CD14-positive monocyte (primary cell): ENCODE measurements at regions not wholly inside any gene's neighbourhood (a gene's known extent, or its start where the extent isn't known, plus 50 kb on each side); places are given as distances from the start of the nearest gene placed in this dataset.

Experiments used
- DNase-seq, 3 donors: peaks; one replicate each; pipeline ENCODE4 v3.0.0-alpha.2; 2011 to 2022
- H2AFZ ChIP-seq: 2 replicates; pipeline ENCODE4 v1.6.0; 2012; ENCODE audit warnings: mild to moderate bottlenecking, low read depth, low read length, inconsistent platforms; ENCODE audit not compliant: insufficient read depth, poor library complexity, severe bottlenecking
- H3K27ac ChIP-seq, 2 donors: 1 replicate in 1 of 2; 2 replicates in 1 of 2; pipeline ENCODE4 v1.5.1; 2012 to 2013; ENCODE audit warnings: low read length in 2 of 2, control low read depth in 1 of 2, inconsistent platforms in 1 of 2, low read depth in 1 of 2, mild to moderate bottlenecking in 1 of 2
- H3K27me3 ChIP-seq, 2 donors: one replicate each; pipeline versions ENCODE4 v1.6.0 to v1.6.1; 2011 to 2013; ENCODE audit warnings: low read length in 2 of 2; ENCODE audit not compliant: control insufficient read depth in 2 of 2, insufficient read depth in 2 of 2
- H3K36me3 ChIP-seq, 2 donors: replicated peaks in 1 of 2; 1 replicate in 1 of 2; 2 replicates in 1 of 2; pipeline versions ENCODE4 v1.5.1 to v1.6.1; 2012 to 2013; ENCODE audit warnings: low read length in 2 of 2, control low read depth in 1 of 2, inconsistent platforms in 1 of 2, mild to moderate bottlenecking in 1 of 2; ENCODE audit not compliant: insufficient read depth in 2 of 2, control insufficient read depth in 1 of 2
- H3K4me1 ChIP-seq, 2 donors: 1 replicate in 1 of 2; 2 replicates in 1 of 2; pipeline versions ENCODE4 v1.5.1 to v1.6.1; 2012 to 2013; ENCODE audit warnings: low read length in 2 of 2, control low read depth in 1 of 2, inconsistent platforms in 1 of 2, mild to moderate bottlenecking in 1 of 2, moderate library complexity in 1 of 2; ENCODE audit not compliant: insufficient read depth in 2 of 2, control insufficient read depth in 1 of 2
- H3K4me2 ChIP-seq: replicated peaks from 2 replicates; pipeline ENCODE3; 2012; ENCODE audit warnings: low read length, moderate library complexity, mild to moderate bottlenecking; ENCODE audit not compliant: poor library complexity, severe bottlenecking; ENCODE audit errors: extremely low read depth
- H3K4me3 ChIP-seq, 3 experiments: fragments of 200-600 bp in 1 of 3; sonication (generic) in 1 of 3; replicated peaks in 1 of 3; 1 replicate in 2 of 3; 2 replicates in 1 of 3; pipeline ENCODE4 v1.5.1; 2011 to 2013; ENCODE audit warnings: low read length in 3 of 3, mild to moderate bottlenecking in 3 of 3, control low read depth in 2 of 3, low read depth in 2 of 3, inconsistent platforms in 1 of 3, moderate library complexity in 1 of 3
- H3K79me2 ChIP-seq: 2 replicates; pipeline ENCODE4 v1.6.0; 2012; ENCODE audit warnings: mild to moderate bottlenecking, control low read depth, inconsistent platforms, low read length, moderate library complexity; ENCODE audit not compliant: insufficient read depth
- H3K9ac ChIP-seq: 2 replicates; pipeline ENCODE4 v1.6.0; 2017; ENCODE audit warnings: low read length, mild to moderate bottlenecking; ENCODE audit not compliant: insufficient read depth, poor library complexity, severe bottlenecking
- H3K9me3 ChIP-seq, 2 donors: replicated peaks in 1 of 2; 1 replicate in 1 of 2; 2 replicates in 1 of 2; pipeline versions ENCODE4 v1.5.1 to v1.6.1; 2012 to 2013; ENCODE audit warnings: low read length in 2 of 2, control low read depth in 1 of 2; ENCODE audit not compliant: control insufficient read depth in 1 of 2, insufficient read depth in 1 of 2
- H4K20me1 ChIP-seq: 2 replicates; pipeline ENCODE4 v1.6.0; 2012; ENCODE audit warnings: mild to moderate bottlenecking, low read length, control low read depth, moderate library complexity; ENCODE audit not compliant: insufficient read depth
- H3K27ac Mint-ChIP-seq, 7 donors: one replicate each; pipeline ENCODE4 v1.8.0; 2020; ENCODE audit warnings: mild to moderate bottlenecking in 7 of 7, mixed read lengths in 7 of 7, moderate library complexity in 6 of 7, inconsistent platforms in 2 of 7
- H3K27me3 Mint-ChIP-seq, 3 donors: one replicate each; pipeline ENCODE4 v1.8.0; 2021 to 2022; ENCODE audit warnings: low read depth in 3 of 3, mild to moderate bottlenecking in 3 of 3, mixed read lengths in 3 of 3, moderate library complexity in 3 of 3, inconsistent platforms in 1 of 3
- H3K36me3 Mint-ChIP-seq, 2 donors: one replicate each; pipeline ENCODE4 v1.8.0; 2020; ENCODE audit warnings: mixed read lengths in 2 of 2, inconsistent platforms in 1 of 2, mild to moderate bottlenecking in 1 of 2
- H3K4me1 Mint-ChIP-seq: one replicate; pipeline ENCODE4 v1.8.0; 2020; ENCODE audit warnings: mild to moderate bottlenecking, mixed read lengths
- H3K4me3 Mint-ChIP-seq, 2 donors: one replicate each; pipeline ENCODE4 v1.8.0; 2020; ENCODE audit warnings: mild to moderate bottlenecking in 2 of 2, mixed read lengths in 2 of 2, moderate library complexity in 1 of 2
- H3K9me3 Mint-ChIP-seq, 7 donors: one replicate each; pipeline ENCODE4 v1.8.0; 2020 to 2022; ENCODE audit warnings: mixed read lengths in 7 of 7, mild to moderate bottlenecking in 6 of 7, moderate library complexity in 6 of 7, inconsistent platforms in 2 of 7
- CTCF ChIP-seq: fragments of 200-600 bp; IDR thresholded peaks from one replicate; pipeline ENCODE4 v1.8.0; 2022; ENCODE audit warnings: antibody characterized with exemption, mild to moderate bottlenecking
- WGBS: methylation state at CpG from one replicate; pipeline ENCODE4 v1.1.5; 2013; ENCODE audit warnings: missing lambda C conversion rate; ENCODE audit not compliant: insufficient coverage; 5-methylcytosine and 5-hydroxymethylcytosine counted together
- intact Hi-C, 2 donors: fragments of 100-400 bp; cut with micrococcal nuclease; formaldehyde crosslinking; loops; one replicate each; pipeline versions ENCODE4 v1.15.0 to v1.15.1; 2023

- H3K27ac Mint-ChIP-seq, result no peak overlapping the region
- no peak overlapping the region for H3K4me3 Mint-ChIP-seq
- Histone ChIP-seq H2AFZ (no peak overlapping the region), H3K27ac (no peak overlapping the region), H3K9ac (no peak overlapping the region), H3K4me2 (no peak overlapping the region), H3K79me2 (no peaks in the 10 kb centered on the region), H3K9me3 (peaks cover 0 to 12% of the 10 kb centered on the region in 2 donors), H3K4me1 (no peaks in the 10 kb centered on the region), H3K36me3 (no peaks in the 10 kb centered on the region), H3K4me3 (no peak overlapping the region), H4K20me1 (no peaks in the 10 kb centered on the region), H3K27me3 (no peaks in the 10 kb centered on the region)
- 92% methylated on average over 17 of the region's 17 CpGs for WGBS
- peaks cover 2 to 11% (median 7%) of the 10 kb centered on the region in 7 donors for H3K9me3 Mint-ChIP-seq
- no peak for DNase-seq
- no peak for TF ChIP-seq CTCF
- H3K27me3 Mint-ChIP-seq, result peaks cover 0 to 2% (median 0%) of the 10 kb centered on the region in 3 donors
- intact Hi-C loops, result no loop called here
- no peaks in the 10 kb centered on the region for H3K36me3 Mint-ChIP-seq
- H3K4me1 Mint-ChIP-seq, result no peaks in the 10 kb centered on the region
Measured at GRCh38 chr13:107034236-107034872, 466.4 kb upstream of the ARGLU1 start.

GRCh38 chr13:107031716-107032115 is 463.8 kb upstream of the ARGLU1 start:
- H3K27ac ChIP-seq, result no peak overlapping the region
- H3K9ac ChIP-seq, result no peak overlapping the region
- H3K4me3 ChIP-seq, result no peak overlapping the region
- no peak overlapping the region for H2AFZ ChIP-seq
- peaks cover 0 to 2% (median 0%) of the 10 kb centered on the region in 3 donors for H3K27me3 Mint-ChIP-seq
- no CpG with 5 or more reads among the region's 2 CpGs for WGBS
- no peaks in the 10 kb centered on the region for H3K36me3 ChIP-seq
- no peaks in the 10 kb centered on the region for H3K4me1 ChIP-seq
- no peaks in the 10 kb centered on the region for H3K27me3 ChIP-seq
- H3K27ac Mint-ChIP-seq, result no peak overlapping the region
- DNase-seq, result no peak
- no peaks in the 10 kb centered on the region for H3K4me1 Mint-ChIP-seq
- intact Hi-C loops, result no loop called here
- H3K9me3 ChIP-seq, result peaks cover 0 to 15% of the 10 kb centered on the region in 2 donors
- TF ChIP-seq CTCF, result no peak
- H3K4me3 Mint-ChIP-seq, result no peak overlapping the region
- peaks cover 0 to 8% (median 2%) of the 10 kb centered on the region in 7 donors for H3K9me3 Mint-ChIP-seq
- H4K20me1 ChIP-seq, result no peaks in the 10 kb centered on the region
- no peaks in the 10 kb centered on the region for H3K36me3 Mint-ChIP-seq
- no peak overlapping the region for H3K4me2 ChIP-seq
- no peaks in the 10 kb centered on the region for H3K79me2 ChIP-seq
